Kidney tubule cell (primary cell): ENCODE measurements at regions not wholly inside any gene's neighbourhood (a gene's known extent, or its start where the extent isn't known, plus 50 kb on each side); places are given as distances from the start of the nearest gene placed in this dataset.
"Not testable (repeated sequence)": the region's sequence is repeated elsewhere in the genome, so short reads cannot be mapped to it uniquely, and the experiment has no call there.

Experiments
- DNase-seq: peaks from one replicate; pipeline ENCODE4 v3.0.0-alpha.2; 2018; ENCODE audit warnings: low spot score

DNA sequence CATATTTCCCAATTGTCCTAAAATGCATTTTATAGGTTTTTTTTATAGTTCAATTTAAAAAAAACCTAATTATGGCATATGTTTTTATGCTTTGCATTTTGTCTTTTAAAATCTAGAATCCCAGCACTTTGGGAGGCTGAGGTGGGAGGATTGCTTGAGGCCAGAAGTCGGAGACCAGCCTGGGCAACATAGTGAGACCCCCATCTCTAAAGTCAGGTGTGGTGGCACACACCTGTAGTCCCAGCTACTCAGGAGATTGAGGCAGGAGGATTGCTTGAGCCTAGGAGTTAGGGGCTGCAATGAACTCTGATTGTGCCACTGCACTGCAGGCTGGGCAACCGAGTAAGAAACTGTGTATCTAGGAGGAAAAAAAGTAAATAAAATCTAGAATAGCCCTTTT, 137.2 kb upstream of the POU3F1 start:
- DNase-seq, result no peak

DNA sequence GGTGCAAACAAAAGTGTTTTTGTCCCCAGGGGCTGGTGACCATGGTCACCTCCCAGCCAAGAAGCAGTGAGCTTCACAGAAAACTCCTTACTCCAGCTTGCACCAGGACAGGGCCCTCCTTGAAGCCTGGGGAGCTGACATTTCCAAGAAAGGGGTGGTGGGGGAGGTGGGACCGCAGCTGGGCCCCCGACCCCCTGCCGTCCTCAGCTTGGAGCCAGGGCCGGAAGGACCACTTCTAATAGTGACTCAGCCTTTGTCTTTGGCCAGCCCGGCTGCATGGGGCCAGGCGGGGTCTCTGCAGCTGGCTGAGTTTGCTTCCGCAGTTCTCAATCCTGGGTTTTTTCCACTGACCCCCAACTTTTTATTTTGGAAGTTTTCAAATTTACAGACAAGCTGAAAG, 136.5 kb upstream of the POU3F1 start:
- DNase-seq, result no peak

- not testable (repeated sequence) for DNase-seq
These were observed 133.8 kb upstream of the POU3F1 start for GRCh38 chr1:38180388-38180787.

- no peak for DNase-seq
These were observed 132.9 kb upstream of the POU3F1 start for GRCh38 chr1:38179483-38179882.

GRCh38 chr1:38178216-38178615, 131.6 kb upstream of the POU3F1 start:
- DNase-seq, result no peak

- no peak for DNase-seq
These were observed 128.5 kb upstream of the POU3F1 start for GRCh38 chr1:38175121-38175520.

GRCh38 chr1:38173848-38174247, 127.3 kb upstream of the POU3F1 start:
- no peak for DNase-seq

- DNase-seq, result peak; percentile 85
These were observed 126.7 kb upstream of the POU3F1 start for GRCh38 chr1:38173157-38173831.

DNA sequence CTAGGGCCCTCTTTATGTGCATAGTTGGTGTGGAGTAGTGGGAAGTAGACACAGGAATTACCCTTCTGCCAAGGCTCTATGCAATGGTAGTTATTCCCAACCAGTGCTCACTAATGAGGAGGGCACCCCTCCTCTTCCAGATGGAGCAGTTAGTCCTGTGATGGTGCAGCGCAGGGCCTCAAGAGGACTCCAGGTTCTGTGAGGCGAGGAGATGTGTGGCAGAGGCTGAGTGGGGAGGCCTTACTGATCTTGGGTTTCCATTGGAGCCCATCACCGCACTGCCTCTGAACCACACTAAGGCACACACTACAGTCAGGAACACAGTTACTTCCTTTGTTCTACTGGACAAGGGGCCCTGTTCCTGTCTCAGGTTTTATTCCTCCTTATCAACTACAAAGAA, 122.5 kb upstream of the POU3F1 start:
- no peak for DNase-seq

DNA sequence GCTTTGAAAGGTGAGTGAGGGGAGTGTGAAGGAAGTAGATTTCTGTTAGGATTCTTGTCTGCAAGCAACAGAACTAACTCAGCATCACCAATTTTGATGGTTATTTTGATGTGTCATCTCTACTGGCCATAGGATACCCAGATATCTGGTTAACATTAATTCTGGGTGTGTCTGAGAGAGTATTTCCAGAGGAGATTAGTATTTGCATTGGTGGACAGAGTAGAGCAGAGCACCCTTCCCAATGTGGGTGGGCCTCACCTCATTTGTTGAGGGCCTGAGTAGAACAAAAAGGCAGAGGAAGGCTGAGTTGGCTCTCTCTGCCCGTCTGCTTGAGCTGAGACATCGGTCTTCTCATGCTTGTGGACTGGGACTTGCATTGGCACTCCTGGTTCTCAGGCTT, 121.8 kb upstream of the POU3F1 start:
- no peak for DNase-seq

GRCh38 chr1:38166461-38166860, 119.9 kb upstream of the POU3F1 start:
- DNase-seq, result no peak

- no peak for DNase-seq
These were observed 107.3 kb upstream of the POU3F1 start for GRCh38 chr1:38153778-38154470.

DNA sequence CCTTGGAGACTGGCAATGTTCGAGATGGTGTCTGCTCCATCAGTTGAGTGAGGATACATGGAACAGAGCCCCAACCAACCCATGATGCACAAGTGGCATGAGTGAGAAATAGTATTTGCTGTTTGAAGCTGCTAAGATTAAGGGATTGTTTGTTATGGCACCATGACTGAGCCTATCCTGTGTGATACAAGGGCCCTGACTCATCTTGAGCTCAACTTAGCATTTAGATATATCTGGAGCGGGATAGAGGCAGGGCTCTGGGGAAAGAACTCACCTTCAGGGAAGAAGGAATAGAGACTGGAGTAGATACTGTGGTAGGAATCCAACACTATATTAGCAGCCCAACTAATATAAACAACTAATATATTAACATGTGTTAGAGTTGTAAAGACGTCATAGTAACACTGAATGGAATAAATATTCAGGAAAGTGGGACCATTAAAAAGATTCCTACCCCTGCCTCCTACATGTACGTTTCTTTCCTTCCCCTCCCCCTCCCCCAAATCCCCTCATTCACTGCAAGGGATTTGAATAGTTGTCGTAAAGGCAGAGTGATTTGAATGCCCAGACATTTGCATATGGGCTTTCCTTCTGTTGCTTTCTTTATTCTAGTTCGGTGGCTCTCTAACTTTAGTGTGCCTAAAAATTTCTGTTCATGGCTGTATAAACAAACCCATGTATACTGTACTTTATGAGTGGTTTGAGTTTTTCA, 106.6 kb upstream of the POU3F1 start:
- no peak for DNase-seq

GRCh38 chr1:38152351-38153065, 105.9 kb upstream of the POU3F1 start:
- DNase-seq, result peak; percentile 27

- DNase-seq, result no peak
These were observed 104.8 kb upstream of the POU3F1 start for GRCh38 chr1:38151399-38151798.

- not testable (repeated sequence) for DNase-seq
These were observed 99.5 kb upstream of the POU3F1 start for GRCh38 chr1:38146079-38146478.

- DNase-seq, result no peak
These were observed 96.0 kb upstream of the POU3F1 start for GRCh38 chr1:38142606-38143005.

DNA sequence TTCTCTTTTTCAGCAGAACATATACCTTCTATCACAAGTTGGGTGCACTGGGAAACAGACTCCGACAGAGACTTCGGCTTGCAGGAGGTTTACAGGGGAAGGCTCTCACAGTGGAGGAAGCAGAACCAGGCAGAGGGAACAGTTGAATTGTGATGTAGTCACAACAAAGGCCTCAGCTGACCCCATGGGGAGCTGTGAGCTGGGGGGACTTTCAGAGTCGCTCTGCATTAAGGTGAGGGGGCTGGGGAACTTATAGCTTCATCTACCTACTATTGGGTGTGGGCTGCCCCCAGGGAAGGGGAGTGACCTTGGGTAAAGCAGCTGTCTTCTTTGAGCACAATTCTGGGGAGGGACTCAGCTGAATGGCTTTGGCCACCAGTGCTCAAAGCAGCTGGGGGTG, 94.9 kb upstream of the POU3F1 start:
- no peak for DNase-seq

- DNase-seq, result no peak
These were observed 93.3 kb upstream of the POU3F1 start for GRCh38 chr1:38139738-38140487.

- peak; percentile 99 for DNase-seq
These were observed 92.1 kb upstream of the POU3F1 start for GRCh38 chr1:38138498-38139233.

DNA sequence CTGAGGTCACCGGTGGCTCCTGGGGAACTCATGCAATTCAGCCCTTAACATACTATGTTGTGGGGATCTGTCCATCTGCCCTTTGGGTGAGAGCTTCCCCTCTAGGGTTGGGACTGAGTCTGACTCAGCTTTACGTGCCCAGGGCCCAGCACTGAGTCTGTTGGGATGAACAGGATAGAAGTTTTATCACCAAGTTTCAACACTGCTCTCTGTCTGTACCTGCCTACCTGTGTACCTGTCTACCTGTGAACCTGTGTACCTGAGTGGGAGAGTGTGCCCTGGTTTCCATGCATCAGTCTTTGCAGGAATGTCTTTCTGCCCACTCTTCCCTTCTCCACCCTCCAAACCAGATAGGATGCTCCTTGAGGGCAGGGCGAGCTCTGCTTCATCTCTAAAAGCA, 90.6 kb upstream of the POU3F1 start:
- DNase-seq, result no peak
